ENCODE measurements at regions not wholly inside any gene's neighbourhood (a gene's known extent, or its start where the extent isn't known, plus 50 kb on each side); places are given as distances from the start of the nearest gene placed in this dataset.

GRCh38 chr2:64910523-64910922 is 78.7 kb upstream of the SLC1A4 start:
- no peak overlapping the region for H3K4me3 ChIP-seq (replicated peaks in 1 of 2; ENCODE audit: low read depth in 2 of 2, low read length in 2 of 2)
- TF ChIP-seq CTCF (IDR thresholded peaks at IDR 0.05; ENCODE audit: low read depth, low read length): no peak
- DNase-seq (ENCODE audit: low read depth in 2 of 2): no peak

DNA sequence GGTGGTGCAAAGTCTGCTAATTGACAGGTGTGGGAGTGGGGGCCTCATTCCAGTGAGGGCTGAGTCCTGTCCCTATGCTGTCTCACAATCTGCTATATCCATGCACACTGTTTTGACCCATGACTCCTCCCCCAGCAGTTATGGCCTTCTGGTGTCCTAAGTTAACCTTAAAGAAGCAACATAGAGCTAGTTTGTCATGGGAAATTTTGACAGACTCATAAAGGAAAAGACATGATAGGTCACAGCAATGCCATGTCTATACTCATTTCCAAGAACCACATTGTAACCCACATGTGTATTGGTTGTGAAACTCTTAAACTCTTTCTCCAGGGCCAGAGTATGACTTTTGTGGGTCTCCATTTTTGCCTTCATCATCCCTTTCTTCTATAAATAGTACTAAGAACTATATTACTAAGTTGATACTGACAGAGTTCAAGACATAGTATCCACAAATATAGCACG is 78.2 kb upstream of the SLC1A4 start:
- DNase-seq (ENCODE audit: low read depth in 2 of 2): peak in 1 of 2 donors; percentile 6
- no peak for TF ChIP-seq CTCF (IDR thresholded peaks at IDR 0.05; ENCODE audit: low read depth, low read length)
- no peak overlapping the region for H3K4me3 ChIP-seq (replicated peaks in 1 of 2; ENCODE audit: low read depth in 2 of 2, low read length in 2 of 2)

GRCh38 chr2:64913357-64913869 is 75.8 kb upstream of the SLC1A4 start:
- H3K4me3 ChIP-seq (replicated peaks in 1 of 2; ENCODE audit: low read depth in 2 of 2, low read length in 2 of 2): no peak overlapping the region
- no peak for TF ChIP-seq CTCF (IDR thresholded peaks at IDR 0.05; ENCODE audit: low read depth, low read length)
- no peak for DNase-seq (ENCODE audit: low read depth in 2 of 2)

GRCh38 chr2:64914247-64914646 is 75.0 kb upstream of the SLC1A4 start:
- no peak overlapping the region for H3K4me3 ChIP-seq (replicated peaks in 1 of 2; ENCODE audit: low read depth in 2 of 2, low read length in 2 of 2)
- DNase-seq (ENCODE audit: low read depth in 2 of 2): no peak
- TF ChIP-seq CTCF (IDR thresholded peaks at IDR 0.05; ENCODE audit: low read depth, low read length): no peak

GRCh38 chr2:64914735-64915509 is 74.3 kb upstream of the SLC1A4 start:
- H3K4me3 ChIP-seq (replicated peaks in 1 of 2; ENCODE audit: low read depth in 2 of 2, low read length in 2 of 2): no peak overlapping the region
- DNase-seq (ENCODE audit: low read depth in 2 of 2): peak; percentile 20 to 45
- TF ChIP-seq CTCF (IDR thresholded peaks at IDR 0.05; ENCODE audit: low read depth, low read length): no peak

GRCh38 chr2:64915510-64915900 is 73.7 kb upstream of the SLC1A4 start:
- no peak for DNase-seq (ENCODE audit: low read depth in 2 of 2)
- no peak overlapping the region for H3K4me3 ChIP-seq (replicated peaks in 1 of 2; ENCODE audit: low read depth in 2 of 2, low read length in 2 of 2)
- no peak for TF ChIP-seq CTCF (IDR thresholded peaks at IDR 0.05; ENCODE audit: low read depth, low read length)

Data from cardiac fibroblast (primary cell).